IMR-90 (cell line): ENCODE measurements at regions not wholly inside any gene's neighbourhood (a gene's known extent, or its start where the extent isn't known, plus 50 kb on each side); places are given as distances from the start of the nearest gene placed in this dataset.

Experiments
- ATAC-seq: fragments of 200-7000 bp; cut with Tn5 transposase; 2 replicates; pipeline ENCODE4 v1.9.1; 2020; ENCODE audit warnings: low read depth, mild to moderate bottlenecking, moderate library complexity
- BruUV-seq: library from RNA; stranded (reverse); fragments of 400-500 nt; replicated peaks from 2 replicates; lab custom pipeline; 2021; lab: Mats Ljungman, UMichigan
- CTCF ChIA-PET: fragments of 300-600 bp; formaldehyde crosslinking; extraction: SDS; loops from one replicate; lab custom pipeline; 2021; ENCODE audit warnings: antibody characterized with exemption; lab: Yijun Ruan, JAX
- POLR2A ChIA-PET: fragments of 300-600 bp; sonication (Branson Sonifier 250); formaldehyde crosslinking; loops from one replicate; lab custom pipeline; 2022; ENCODE audit warnings: antibody characterized with exemption; ENCODE audit not compliant: unreplicated experiment; lab: Charles Lee
- DNase-seq: peaks from one replicate; pipeline ENCODE4 v3.0.0; 2013
- H2AFZ ChIP-seq: replicated peaks from 2 replicates; pipeline ENCODE3; 2013; ENCODE audit warnings: low read length, mild to moderate bottlenecking; ENCODE audit not compliant: poor library complexity
- H2AK5ac ChIP-seq: 2 replicates; pipeline ENCODE4 v1.6.1; 2013; ENCODE audit warnings: low read depth, low read length, inconsistent platforms
- H2AK9ac ChIP-seq: replicated peaks from 2 replicates; pipeline ENCODE3; 2013; ENCODE audit warnings: mild to moderate bottlenecking, low read depth, low read length, moderate library complexity; ENCODE audit not compliant: poor library complexity
- H2BK120ac ChIP-seq: 2 replicates; pipeline ENCODE4 v1.6.1; 2013; ENCODE audit warnings: low read depth, low read length, inconsistent platforms
- H2BK15ac ChIP-seq: 3 replicates; pipeline ENCODE4 v1.6.1; 2013; ENCODE audit warnings: low read depth, low read length, inconsistent platforms
- H2BK20ac ChIP-seq: 2 replicates; pipeline ENCODE4 v1.6.1; 2013; ENCODE audit warnings: low read depth, mild to moderate bottlenecking, inconsistent platforms, low read length, moderate library complexity
- H2BK5ac ChIP-seq: 2 replicates; pipeline ENCODE4 v1.6.1; 2013; ENCODE audit warnings: mild to moderate bottlenecking, low read depth, low read length, inconsistent platforms; ENCODE audit not compliant: poor library complexity, severe bottlenecking
- H3K14ac ChIP-seq: replicated peaks from 2 replicates; pipeline ENCODE4 v1.6.1; 2013; ENCODE audit warnings: low read depth, low read length, inconsistent platforms
- H3K18ac ChIP-seq: 2 replicates; pipeline ENCODE4 v1.6.1; 2013; ENCODE audit warnings: low read depth, low read length, control low read depth
- H3K23ac ChIP-seq: 2 replicates; pipeline ENCODE4 v1.6.1; 2013; ENCODE audit warnings: low read depth, low read length, inconsistent platforms
- H3K27ac ChIP-seq: 2 replicates; pipeline ENCODE4 v1.5.1; 2013; ENCODE audit warnings: mild to moderate bottlenecking, control low read depth, low read length; ENCODE audit not compliant: insufficient read depth
- H3K27me3 ChIP-seq: 2 replicates; pipeline ENCODE4 v1.6.1; 2013; ENCODE audit warnings: low read length; ENCODE audit not compliant: control insufficient read depth, insufficient read depth
- H3K36me3 ChIP-seq: 2 replicates; pipeline ENCODE4 v1.6.1; 2013; ENCODE audit warnings: low read length, mixed read lengths; ENCODE audit not compliant: control insufficient read depth, insufficient read depth
- H3K4ac ChIP-seq: 2 replicates; pipeline ENCODE4 v1.6.1; 2013; ENCODE audit warnings: low read depth, low read length, inconsistent platforms
- H3K4me1 ChIP-seq: 2 replicates; pipeline ENCODE4 v1.6.1; 2013; ENCODE audit warnings: low read length, mixed read lengths; ENCODE audit not compliant: control insufficient read depth, insufficient read depth
- H3K4me2 ChIP-seq: 2 replicates; pipeline ENCODE4 v1.6.1; 2013; ENCODE audit warnings: low read depth, mild to moderate bottlenecking, control low read depth, low read length, moderate library complexity
- H3K4me3 ChIP-seq: 2 replicates; pipeline ENCODE4 v1.5.1; 2013; ENCODE audit warnings: low read depth, mild to moderate bottlenecking, control low read depth, low read length, moderate library complexity; ENCODE audit not compliant: insufficient read depth
- H3K56ac ChIP-seq: 2 replicates; pipeline ENCODE4 v1.6.1; 2013; ENCODE audit warnings: low read length, inconsistent platforms; ENCODE audit not compliant: insufficient read depth; ENCODE audit errors: extremely low read depth
- H3K79me1 ChIP-seq, 2 experiments: 2 replicates each; pipeline ENCODE4 v1.6.1; 2013; ENCODE audit warnings: low read length in 2 of 2, inconsistent platforms in 1 of 2, low read depth in 1 of 2
- H3K9ac ChIP-seq: 2 replicates; pipeline ENCODE4 v1.6.1; 2013; ENCODE audit warnings: low read depth, low read length, control low read depth
- H3K9me1 ChIP-seq: 2 replicates; pipeline ENCODE4 v1.6.1; 2013; ENCODE audit warnings: low read length, inconsistent platforms; ENCODE audit not compliant: insufficient read depth
- H3K9me3 ChIP-seq: 2 replicates; pipeline ENCODE4 v1.6.1; 2013; ENCODE audit warnings: low read length; ENCODE audit not compliant: control insufficient read depth, insufficient read depth
- H4K20me1 ChIP-seq: 2 replicates; pipeline ENCODE4 v1.6.1; 2013; ENCODE audit warnings: low read length, inconsistent platforms; ENCODE audit not compliant: insufficient read depth
- H4K5ac ChIP-seq: 2 replicates; pipeline ENCODE4 v1.6.1; 2013; ENCODE audit warnings: mild to moderate bottlenecking, low read depth, low read length, control low read depth
- H4K8ac ChIP-seq, 2 experiments: 2 replicates each; pipeline ENCODE4 v1.6.1; 2013; ENCODE audit warnings: low read depth in 2 of 2, low read length in 2 of 2, control low read depth in 1 of 2, inconsistent platforms in 1 of 2
- H4K91ac ChIP-seq: 2 replicates; pipeline ENCODE4 v1.6.1; 2013; ENCODE audit warnings: low read depth, low read length, inconsistent platforms; ENCODE audit not compliant: insufficient read depth
- MAFK ChIP-seq: IDR thresholded peaks from 2 replicates; pipeline ENCODE4 v1.6.1; 2012; ENCODE audit warnings: low read depth, low read length, improper control_type of control experiment
- NFE2L2 ChIP-seq: fragments of 150-350 bp; IDR thresholded peaks from 2 replicates; pipeline ENCODE4 v1.6.1; 2016; ENCODE audit warnings: low read depth, mild to moderate bottlenecking, low read length
- WGBS, 2 experiments: methylation state at CpG; one replicate each; pipeline versions ENCODE4 v1.1.5 to v1.1.7; 2013; ENCODE audit warnings: missing lambda C conversion rate in 2 of 2; ENCODE audit not compliant: insufficient read length in 1 of 2; ENCODE audit errors: extremely low coverage in 2 of 2; 5-methylcytosine and 5-hydroxymethylcytosine counted together
- dilution Hi-C: fragments of 300-500 bp; cut with HindIII; formaldehyde crosslinking; loops from one replicate; pipeline ENCODE4 v1.14.3; 2018; ENCODE audit warnings: low sequenced_read_pairs; ENCODE audit not compliant: unreplicated experiment
- in situ Hi-C: fragments of 300-500 bp; cut with MboI; formaldehyde crosslinking; loops from 3 replicates; pipeline ENCODE4 v1.14.3; 2019; ENCODE audit warnings: low sequenced_read_pairs, inconsistent platforms, mixed read lengths
- intact Hi-C: fragments of 100-400 bp; cut with micrococcal nuclease; formaldehyde crosslinking; loops from 2 replicates; pipeline ENCODE4 v1.10.0; 2022

DNA sequence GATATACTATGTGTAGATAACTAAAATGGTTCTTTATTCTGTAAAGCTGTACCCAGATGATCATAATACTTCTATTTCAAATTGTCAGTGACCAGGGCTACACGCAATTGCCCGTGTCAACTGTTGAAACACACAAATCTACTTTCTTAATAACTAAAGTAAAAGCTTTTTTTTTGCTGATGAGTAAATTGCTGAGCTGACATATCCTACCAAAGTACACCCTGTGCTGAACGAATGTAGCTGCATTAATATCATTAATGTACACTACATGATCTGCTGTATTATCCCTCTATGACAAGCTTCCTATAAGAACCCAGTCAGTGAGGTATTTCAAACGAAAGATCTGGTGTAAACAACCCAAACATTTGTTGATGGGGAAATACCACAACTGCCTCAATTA lies 827.2 kb upstream of the ATXN8OS start:
- H2AK9ac ChIP-seq: no peak overlapping the region
- no peak overlapping the region for H4K91ac ChIP-seq
- H4K20me1 ChIP-seq: no peaks in the 10 kb centered on the region
- no peak overlapping the region for H2BK15ac ChIP-seq
- CTCF ChIA-PET: interaction anchor here (0.5 kb wide), 1 partner anchor 1756 kb away, joined by 3 read pairs; no protein-coding TSS in a partner anchor
- H2AFZ ChIP-seq: no peak overlapping the region
- H3K9me3 ChIP-seq: peaks cover 4% of the 10 kb centered on the region
- H4K5ac ChIP-seq: no peak overlapping the region
- TF ChIP-seq MAFK: peak; percentile 96
- no peak for TF ChIP-seq NFE2L2
- H3K27ac ChIP-seq: no peak overlapping the region
- H3K56ac ChIP-seq: no peak overlapping the region
- H3K27me3 ChIP-seq: no peaks in the 10 kb centered on the region
- H3K79me1 ChIP-seq: no peaks in the 10 kb centered on the region
- H3K23ac ChIP-seq: no peak overlapping the region
- dilution Hi-C loops (no loop called here), in situ Hi-C loops (no loop called here), intact Hi-C loops (no loop called here)
- BruUV-seq: no TSS peak
- H3K9me1 ChIP-seq: no peaks in the 10 kb centered on the region
- no peak overlapping the region for H3K18ac ChIP-seq
- no peak overlapping the region for H3K4ac ChIP-seq
- POLR2A ChIA-PET: no interaction called here
- no peak overlapping the region for H3K9ac ChIP-seq
- H2BK5ac ChIP-seq: no peak overlapping the region
- H3K4me3 ChIP-seq: no peak overlapping the region
- no peaks in the 10 kb centered on the region for H3K36me3 ChIP-seq
- H3K4me1 ChIP-seq: no peaks in the 10 kb centered on the region
- H4K8ac ChIP-seq: no peak overlapping the region
- H3K4me2 ChIP-seq: no peak overlapping the region
- ATAC-seq (no peak), DNase-seq (no peak)
- no peak overlapping the region for H3K14ac ChIP-seq
- H2BK20ac ChIP-seq: no peak overlapping the region
- no peak overlapping the region for H2AK5ac ChIP-seq
- no CpG with 5 or more reads among the region's 4 CpGs for WGBS, 2 experiments
- H2BK120ac ChIP-seq: no peak overlapping the region
